GM23248 (cell line): ENCODE measurements at regions not wholly inside any gene's neighbourhood (a gene's known extent, or its start where the extent isn't known, plus 50 kb on each side); places are given as distances from the start of the nearest gene placed in this dataset.

ENCODE experiments used
- EZH2 ChIP-seq: fragments of 200-600 bp; sonication (generic); IDR thresholded peaks from 2 replicates; pipeline ENCODE4 v1.6.1; 2018; ENCODE audit warnings: antibody characterized with exemption, mild to moderate bottlenecking; ENCODE audit not compliant: insufficient read depth, poor library complexity, severe bottlenecking
- EZH2phosphoT487 ChIP-seq: fragments of 200-600 bp; sonication (generic); IDR thresholded peaks from 2 replicates; pipeline ENCODE4 v1.6.1; 2018; ENCODE audit warnings: antibody characterized with exemption, moderate library complexity, mild to moderate bottlenecking, low read depth; ENCODE audit not compliant: insufficient read depth

- no peak for TF ChIP-seq EZH2
- no peak for TF ChIP-seq EZH2phosphoT487
These were observed 86.7 kb upstream of the NEDD9 start for GRCh38 chr6:11318835-11319813.
